Fibroblast of pulmonary artery (primary cell): ENCODE measurements at regions not wholly inside any gene's neighbourhood (a gene's known extent, or its start where the extent isn't known, plus 50 kb on each side); places are given as distances from the start of the nearest gene placed in this dataset.

Source experiments
- DNase-seq: peaks from one replicate; pipeline ENCODE4 v3.0.0-alpha.2; 2010; ENCODE audit warnings: low read depth
- H3K4me3 ChIP-seq: replicated peaks from 2 replicates; pipeline ENCODE4 v1.5.1; 2011; ENCODE audit warnings: low read depth, mild to moderate bottlenecking, control low read depth, low read length, moderate library complexity
- CTCF ChIP-seq: IDR thresholded peaks from 2 replicates; pipeline ENCODE4 v1.5.1; 2011; ENCODE audit warnings: mild to moderate bottlenecking, control low read depth, low read length, inconsistent platforms; ENCODE audit errors: missing control alignments

- DNase-seq: no peak
- H3K4me3 ChIP-seq: no peak overlapping the region
- TF ChIP-seq CTCF: no peak
Observed at GRCh38 chr17:65431116-65431515, 130.3 kb downstream of the AXIN2 start.

GRCh38 chr17:65430209-65430833 lies 131.1 kb downstream of the AXIN2 start:
- H3K4me3 ChIP-seq: no peak overlapping the region
- no peak for TF ChIP-seq CTCF
- no peak for DNase-seq

GRCh38 chr17:65423346-65424140 lies 137.9 kb downstream of the AXIN2 start:
- TF ChIP-seq CTCF: peak; percentile 12
- no peak for DNase-seq
- no peak overlapping the region for H3K4me3 ChIP-seq

GRCh38 chr17:65418622-65419021 lies 142.8 kb downstream of the AXIN2 start:
- H3K4me3 ChIP-seq: no peak overlapping the region
- peak; percentile 17 for TF ChIP-seq CTCF
- no peak for DNase-seq

GRCh38 chr17:65417406-65418221 lies 143.8 kb downstream of the AXIN2 start:
- DNase-seq: peak; percentile 49
- TF ChIP-seq CTCF: no peak
- H3K4me3 ChIP-seq: no peak overlapping the region

GRCh38 chr17:65415991-65416390 lies 145.5 kb downstream of the AXIN2 start:
- H3K4me3 ChIP-seq: no peak overlapping the region
- TF ChIP-seq CTCF: no peak
- no peak for DNase-seq
